ENCODE measurements at regions not wholly inside any gene's neighbourhood (a gene's known extent, or its start where the extent isn't known, plus 50 kb on each side); places are given as distances from the start of the nearest gene placed in this dataset.

DNA sequence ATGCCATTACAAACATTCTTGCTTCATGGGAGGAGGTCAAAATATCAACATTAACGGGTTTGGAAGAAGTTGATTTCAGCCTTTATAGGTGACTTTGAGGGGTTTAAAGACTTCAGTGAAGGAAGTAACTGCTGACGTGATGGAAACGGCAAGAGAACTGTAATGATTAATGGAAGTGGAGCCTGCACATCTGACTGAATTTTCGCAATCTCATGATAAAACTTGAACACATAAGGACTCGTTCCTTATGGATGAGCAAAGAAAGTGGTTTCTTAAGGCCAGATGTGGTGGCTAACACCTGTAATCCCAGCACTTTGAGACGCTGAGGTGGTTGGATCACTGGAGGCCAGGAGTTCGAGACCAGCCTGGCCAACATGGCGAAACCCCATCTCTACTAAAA lies 226.1 kb downstream of the BCAS1 start:
- DNase-seq (ENCODE audit: low read depth) = no peak
- no peak overlapping the region for H3K4me3 ChIP-seq (ENCODE audit: low read length)
- TF ChIP-seq, protein P1, sequence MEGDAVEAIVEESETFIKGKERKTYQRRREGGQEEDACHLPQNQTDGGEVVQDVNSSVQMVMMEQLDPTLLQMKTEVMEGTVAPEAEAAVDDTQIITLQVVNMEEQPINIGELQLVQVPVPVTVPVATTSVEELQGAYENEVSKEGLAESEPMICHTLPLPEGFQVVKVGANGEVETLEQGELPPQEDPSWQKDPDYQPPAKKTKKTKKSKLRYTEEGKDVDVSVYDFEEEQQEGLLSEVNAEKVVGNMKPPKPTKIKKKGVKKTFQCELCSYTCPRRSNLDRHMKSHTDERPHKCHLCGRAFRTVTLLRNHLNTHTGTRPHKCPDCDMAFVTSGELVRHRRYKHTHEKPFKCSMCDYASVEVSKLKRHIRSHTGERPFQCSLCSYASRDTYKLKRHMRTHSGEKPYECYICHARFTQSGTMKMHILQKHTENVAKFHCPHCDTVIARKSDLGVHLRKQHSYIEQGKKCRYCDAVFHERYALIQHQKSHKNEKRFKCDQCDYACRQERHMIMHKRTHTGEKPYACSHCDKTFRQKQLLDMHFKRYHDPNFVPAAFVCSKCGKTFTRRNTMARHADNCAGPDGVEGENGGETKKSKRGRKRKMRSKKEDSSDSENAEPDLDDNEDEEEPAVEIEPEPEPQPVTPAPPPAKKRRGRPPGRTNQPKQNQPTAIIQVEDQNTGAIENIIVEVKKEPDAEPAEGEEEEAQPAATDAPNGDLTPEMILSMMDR (conservative IDR thresholded peaks at IDR 0.05; ENCODE audit: low read length) = no peak

DNA sequence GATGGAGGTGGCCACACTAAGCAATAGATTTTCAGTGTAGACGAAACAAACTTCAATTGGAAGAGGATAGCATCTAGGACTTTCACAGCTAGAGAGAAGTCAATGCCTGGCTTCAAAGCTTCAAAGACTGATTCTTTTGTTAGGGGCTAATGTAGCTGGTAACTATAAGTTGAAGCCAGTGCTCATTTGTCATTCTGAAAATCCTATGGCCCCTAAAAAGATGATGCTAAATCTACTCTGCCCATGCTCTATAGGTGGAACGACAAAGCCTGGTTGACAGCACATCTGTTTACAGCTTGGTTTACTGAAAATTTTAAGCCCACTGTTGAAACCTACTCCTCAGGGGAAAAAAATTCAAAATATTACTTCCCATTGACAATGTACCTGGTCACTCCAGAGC lies 226.7 kb downstream of the BCAS1 start:
- no peak for DNase-seq (ENCODE audit: low read depth)
- TF ChIP-seq, protein P1 (conservative IDR thresholded peaks at IDR 0.05; ENCODE audit: low read length) = no peak
- no peak overlapping the region for H3K4me3 ChIP-seq (ENCODE audit: low read length)

DNA sequence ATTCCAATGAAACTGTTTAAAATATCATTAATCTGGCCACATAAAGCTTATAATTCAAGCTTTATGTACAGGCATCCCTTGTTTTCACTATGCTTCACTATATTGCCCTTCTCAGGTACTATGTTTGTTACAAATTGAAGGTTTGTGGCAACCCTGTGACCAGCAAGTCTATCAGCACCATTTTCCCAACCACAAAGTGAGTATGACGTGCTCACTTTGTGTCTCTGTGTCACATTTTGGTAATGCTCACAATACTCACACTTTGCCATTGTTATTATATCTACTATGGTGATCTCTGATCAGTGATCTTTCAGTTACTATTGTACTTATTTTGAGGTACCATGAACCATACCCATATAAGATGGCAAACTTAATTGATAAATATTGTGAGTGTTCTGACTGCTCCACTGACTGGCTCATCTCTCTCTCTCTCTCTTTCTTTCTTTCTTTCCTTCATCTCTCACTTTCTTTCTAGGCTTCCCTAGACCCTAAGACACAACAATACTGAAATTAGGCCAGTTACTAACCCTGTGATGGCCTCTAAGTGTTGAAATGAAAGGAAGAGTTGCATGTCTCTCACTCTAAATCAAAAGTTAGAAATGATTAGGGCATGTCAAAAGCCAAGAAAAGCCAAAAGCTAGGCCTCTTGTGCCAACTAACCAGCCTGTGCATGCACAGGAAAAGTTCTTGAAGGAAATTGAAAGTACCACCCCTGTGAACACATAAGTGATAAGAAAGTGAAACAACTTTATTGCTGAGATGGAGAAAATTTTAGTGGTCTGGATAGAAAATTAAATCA lies 227.9 kb downstream of the BCAS1 start:
- DNase-seq (ENCODE audit: low read depth) = no peak
- TF ChIP-seq, protein P1 (conservative IDR thresholded peaks at IDR 0.05; ENCODE audit: low read length) = no peak
- no peak overlapping the region for H3K4me3 ChIP-seq (ENCODE audit: low read length)

DNA sequence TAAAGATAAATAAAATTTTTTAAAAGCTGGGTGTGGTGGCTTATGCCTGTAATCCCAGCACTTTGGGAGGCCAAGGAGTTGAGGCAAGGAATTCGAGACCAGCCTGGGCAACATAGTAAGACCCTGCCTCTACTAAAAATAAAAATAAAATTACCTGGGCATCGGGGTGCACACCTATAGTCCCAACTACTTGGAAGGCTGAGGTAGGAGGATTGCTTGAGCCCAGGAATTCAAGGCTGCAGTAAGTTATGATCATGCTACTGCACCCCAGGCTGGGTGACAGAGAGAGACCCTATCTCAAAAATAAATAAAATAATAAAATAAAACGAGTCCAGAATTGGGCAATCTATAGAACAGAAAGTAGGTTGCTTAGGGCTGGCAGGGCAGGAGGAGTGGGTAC lies 228.7 kb downstream of the BCAS1 start:
- TF ChIP-seq, protein P1 (conservative IDR thresholded peaks at IDR 0.05; ENCODE audit: low read length) = no peak
- no peak for DNase-seq (ENCODE audit: low read depth)
- no peak overlapping the region for H3K4me3 ChIP-seq (ENCODE audit: low read length)

DNA sequence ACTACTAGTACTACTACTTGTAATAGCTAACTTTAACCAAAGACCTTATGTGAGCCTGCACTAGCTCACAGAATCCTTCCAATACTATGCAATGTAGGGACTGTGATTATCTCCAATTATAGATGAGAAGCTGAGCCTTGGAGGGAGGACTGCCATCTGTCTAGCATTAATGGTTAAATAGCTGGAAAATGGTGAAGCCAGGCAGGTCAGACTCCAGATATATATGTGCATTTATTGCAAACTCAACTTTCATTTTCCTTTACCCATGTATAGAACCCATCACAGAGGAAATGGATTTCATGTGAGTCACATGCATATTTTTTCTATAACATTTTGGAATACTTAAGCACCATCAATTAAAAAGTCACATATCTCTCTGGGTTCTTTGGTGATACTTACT lies 229.9 kb downstream of the BCAS1 start:
- no peak overlapping the region for H3K4me3 ChIP-seq (ENCODE audit: low read length)
- no peak for DNase-seq (ENCODE audit: low read depth)
- TF ChIP-seq, protein P1 (conservative IDR thresholded peaks at IDR 0.05; ENCODE audit: low read length) = no peak

DNA sequence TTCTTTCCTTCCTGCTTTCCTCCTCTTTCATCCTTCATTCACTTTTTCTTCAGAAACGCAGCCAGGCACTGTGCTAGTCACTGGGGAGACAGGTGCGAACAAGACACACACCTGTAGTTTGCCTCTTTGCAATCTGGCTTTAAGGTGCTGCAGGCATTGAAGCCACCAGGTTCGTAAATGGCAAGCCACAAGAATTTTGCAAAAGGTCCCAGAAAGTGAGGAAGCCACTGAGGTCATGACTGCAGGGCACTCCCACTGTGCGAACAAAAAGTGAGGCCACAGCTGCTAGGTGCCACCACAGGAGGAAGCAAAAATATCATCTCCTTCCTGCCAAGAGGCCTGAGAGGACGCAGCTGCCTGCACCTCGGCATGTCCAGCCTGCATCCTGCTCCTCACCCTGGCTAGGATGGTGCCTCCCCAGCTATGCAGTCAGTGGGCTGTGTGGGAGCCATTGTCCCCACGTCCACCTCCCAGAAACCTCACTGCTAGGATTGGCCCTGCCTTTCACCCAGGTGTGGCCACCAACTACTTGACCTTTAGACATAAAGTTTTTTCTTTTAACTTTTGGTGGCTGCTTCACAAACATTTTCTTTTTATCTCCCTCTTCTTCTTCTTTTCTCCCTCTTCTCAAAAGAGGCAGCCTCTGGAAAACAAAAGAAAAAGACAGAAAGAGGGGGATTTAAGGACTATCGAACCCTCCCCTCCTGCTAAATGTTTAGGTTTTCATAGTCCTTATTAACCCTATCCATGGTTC lies 230.8 kb downstream of the BCAS1 start:
- DNase-seq (ENCODE audit: low read depth) = no peak
- TF ChIP-seq, protein P1 (conservative IDR thresholded peaks at IDR 0.05; ENCODE audit: low read length) = no peak
- H3K4me3 ChIP-seq (ENCODE audit: low read length) = no peak overlapping the region
